ENCODE measurements at regions not wholly inside any gene's neighbourhood (a gene's known extent, or its start where the extent isn't known, plus 50 kb on each side); places are given as distances from the start of the nearest gene placed in this dataset.

GRCh38 chr20:16860914-16861313 lies 112.8 kb downstream of the OTOR start:
- DNase-seq: no peak
- Histone ChIP-seq H3K9me3 (no peaks in the 10 kb centered on the region), H3K4me1 (no peaks in the 10 kb centered on the region), H3K27ac (no peak overlapping the region), H3K4me3 (no peak overlapping the region), H3K27me3 (no peaks in the 10 kb centered on the region), H3K36me3 (no peaks in the 10 kb centered on the region)
- FAIRE-seq: no peak
- TF ChIP-seq, protein P1, sequence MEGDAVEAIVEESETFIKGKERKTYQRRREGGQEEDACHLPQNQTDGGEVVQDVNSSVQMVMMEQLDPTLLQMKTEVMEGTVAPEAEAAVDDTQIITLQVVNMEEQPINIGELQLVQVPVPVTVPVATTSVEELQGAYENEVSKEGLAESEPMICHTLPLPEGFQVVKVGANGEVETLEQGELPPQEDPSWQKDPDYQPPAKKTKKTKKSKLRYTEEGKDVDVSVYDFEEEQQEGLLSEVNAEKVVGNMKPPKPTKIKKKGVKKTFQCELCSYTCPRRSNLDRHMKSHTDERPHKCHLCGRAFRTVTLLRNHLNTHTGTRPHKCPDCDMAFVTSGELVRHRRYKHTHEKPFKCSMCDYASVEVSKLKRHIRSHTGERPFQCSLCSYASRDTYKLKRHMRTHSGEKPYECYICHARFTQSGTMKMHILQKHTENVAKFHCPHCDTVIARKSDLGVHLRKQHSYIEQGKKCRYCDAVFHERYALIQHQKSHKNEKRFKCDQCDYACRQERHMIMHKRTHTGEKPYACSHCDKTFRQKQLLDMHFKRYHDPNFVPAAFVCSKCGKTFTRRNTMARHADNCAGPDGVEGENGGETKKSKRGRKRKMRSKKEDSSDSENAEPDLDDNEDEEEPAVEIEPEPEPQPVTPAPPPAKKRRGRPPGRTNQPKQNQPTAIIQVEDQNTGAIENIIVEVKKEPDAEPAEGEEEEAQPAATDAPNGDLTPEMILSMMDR (IDR thresholded peaks at IDR 0.05): no peak
- no peak for ATAC-seq
- WGBS, 2 donors: 70 to 71% methylated on average over 1 of the region's 1 CpG
- intact Hi-C loops (cut with DNase I): no loop called here

DNA sequence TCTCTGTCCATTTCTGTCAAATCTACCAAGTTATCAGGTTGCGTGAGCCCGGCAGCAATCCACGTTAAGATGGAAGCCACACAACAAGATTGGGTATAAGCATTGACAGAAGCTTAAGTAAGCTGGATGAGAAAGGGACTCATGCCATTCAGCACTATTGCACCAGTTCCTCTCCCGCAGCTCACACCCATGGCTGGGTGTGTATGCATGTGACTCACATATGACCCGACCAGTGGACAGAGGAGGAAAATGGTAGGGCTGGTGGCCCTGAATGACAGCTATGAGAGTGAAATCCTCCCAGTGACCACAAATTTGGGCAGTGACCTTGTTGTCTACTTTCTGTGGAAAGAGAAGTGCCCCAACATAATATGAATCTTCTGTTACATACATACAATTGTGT lies 113.5 kb downstream of the OTOR start:
- H3K27me3 ChIP-seq: no peaks in the 10 kb centered on the region
- H3K9me3 ChIP-seq: no peaks in the 10 kb centered on the region
- 83 to 89% methylated on average over 5 of the region's 5 CpGs for WGBS, 2 donors
- intact Hi-C loops (cut with DNase I): no loop called here
- FAIRE-seq (no peak), ATAC-seq (no peak), DNase-seq (no peak)
- TF ChIP-seq, protein P1 (IDR thresholded peaks at IDR 0.05): no peak
- H3K27ac ChIP-seq: no peak overlapping the region
- H3K4me1 ChIP-seq: no peaks in the 10 kb centered on the region
- no peaks in the 10 kb centered on the region for H3K36me3 ChIP-seq
- no peak overlapping the region for H3K4me3 ChIP-seq

DNA sequence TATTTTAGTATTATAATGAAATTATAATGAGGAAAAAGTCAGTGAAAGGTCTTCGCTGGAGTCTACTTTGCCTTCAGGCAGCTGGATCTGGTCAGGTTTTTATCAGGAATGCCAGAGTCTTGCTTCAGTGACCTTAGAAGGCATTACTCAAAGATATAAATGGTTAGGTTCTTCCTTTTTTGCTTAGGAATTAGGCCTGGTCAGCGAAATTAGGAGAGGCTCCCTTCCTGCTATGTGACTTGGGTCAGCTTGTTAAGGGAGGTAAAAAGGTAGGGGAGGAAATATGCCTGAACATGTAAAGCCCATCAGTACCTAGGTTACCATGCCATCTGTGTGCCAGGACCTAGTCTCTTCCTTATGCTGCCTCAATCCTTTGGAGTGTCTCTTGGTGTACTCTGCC lies 115.1 kb downstream of the OTOR start:
- DNase-seq (no peak), FAIRE-seq (no peak), ATAC-seq (no peak)
- Histone ChIP-seq H3K9me3 (no peaks in the 10 kb centered on the region), H3K4me3 (no peak overlapping the region), H3K4me1 (no peaks in the 10 kb centered on the region), H3K27ac (no peak overlapping the region), H3K36me3 (no peaks in the 10 kb centered on the region), H3K27me3 (no peaks in the 10 kb centered on the region)
- WGBS, 2 donors: 62 to 73% methylated on average over 2 of the region's 2 CpGs
- TF ChIP-seq, protein P1 (IDR thresholded peaks at IDR 0.05): no peak
- intact Hi-C loops (cut with DNase I): no loop called here

- WGBS, 2 donors: 66 to 79% methylated on average over 5 of the region's 5 CpGs
Measured at GRCh38 chr20:16864069-16864468, 115.9 kb downstream of the OTOR start.

GRCh38 chr20:16864963-16865362 lies 116.8 kb downstream of the OTOR start:
- no peaks in the 10 kb centered on the region for H3K36me3 ChIP-seq
- H3K4me1 ChIP-seq: no peaks in the 10 kb centered on the region
- H3K4me3 ChIP-seq: no peak overlapping the region
- H3K27me3 ChIP-seq: no peaks in the 10 kb centered on the region
- 49 to 58% methylated on average over 1 of the region's 1 CpG for WGBS, 2 donors
- H3K27ac ChIP-seq: no peak overlapping the region
- DNase-seq (no peak), ATAC-seq (no peak), FAIRE-seq (no peak)
- TF ChIP-seq, protein P1 (IDR thresholded peaks at IDR 0.05): no peak
- H3K9me3 ChIP-seq: no peaks in the 10 kb centered on the region
- intact Hi-C loops (cut with DNase I): no loop called here

More at GRCh38 chr20:16864069-16864468, 115.9 kb downstream of the OTOR start:
- intact Hi-C loops (cut with DNase I): no loop called here
- no peaks in the 10 kb centered on the region for H3K36me3 ChIP-seq
- TF ChIP-seq, protein P1 (IDR thresholded peaks at IDR 0.05): no peak
- ATAC-seq: peak in 1 of 4 donors; percentile 20
- no peak overlapping the region for H3K4me3 ChIP-seq
- no peak overlapping the region for H3K27ac ChIP-seq
- no peaks in the 10 kb centered on the region for H3K27me3 ChIP-seq
- H3K9me3 ChIP-seq: no peaks in the 10 kb centered on the region
- no peak for DNase-seq
- H3K4me1 ChIP-seq: no peaks in the 10 kb centered on the region
- FAIRE-seq: no peak

Measured in pancreas (tissue), 10 donors.